ENCODE measurements at regions not wholly inside any gene's neighbourhood (a gene's known extent, or its start where the extent isn't known, plus 50 kb on each side); places are given as distances from the start of the nearest gene placed in this dataset.

DNA sequence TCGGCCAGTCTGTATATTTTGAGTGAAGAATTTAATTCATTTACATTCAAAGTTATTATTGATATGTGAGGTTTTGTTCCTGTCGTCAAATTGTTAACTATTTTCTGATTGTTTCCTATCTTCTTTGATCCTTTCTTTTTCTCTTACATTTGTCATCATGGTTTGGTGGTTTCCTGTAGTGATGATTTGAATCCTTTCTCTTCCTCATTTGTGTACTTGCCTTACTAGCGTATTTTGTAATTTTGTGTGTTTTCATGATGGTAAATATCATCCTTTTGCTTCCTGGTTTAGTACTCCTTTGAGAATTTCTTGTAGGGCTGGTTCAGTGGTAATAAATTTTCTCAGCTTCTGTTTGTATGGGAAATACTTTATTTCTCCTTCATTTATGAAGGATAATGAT lies 151.7 kb upstream of the CEP162 start:
- Mint-ChIP-seq H3K4me1 (ENCODE audit: low read depth, unreplicated experiment) (no peaks in the 10 kb centered on the region), H3K27ac (ENCODE audit: unreplicated experiment) (no peak overlapping the region), H3K27me3 (ENCODE audit: insufficient read depth, unreplicated experiment) (no peaks in the 10 kb centered on the region), H3K9me3 (ENCODE audit: unreplicated experiment) (no peaks in the 10 kb centered on the region), H3K4me3 (ENCODE audit: unreplicated experiment) (no peak overlapping the region), H3K36me3 (ENCODE audit: insufficient read depth, unreplicated experiment) (no peaks in the 10 kb centered on the region)
- ChIA-PET CTCF (no interaction called here), POLR2A (no interaction called here)
- H3K4me1 ChIP-seq, result no peaks in the 10 kb centered on the region
- no peaks in the 10 kb centered on the region; the same call in 1 of the 2 replicates for H3K9me3 ChIP-seq
- no peak overlapping the region for H3K4me3 ChIP-seq (ENCODE audit: low read depth, low read length)
- no peaks in the 10 kb centered on the region for H3K27me3 ChIP-seq (replicated peaks; ENCODE audit: control insufficient read depth, insufficient read depth, low read length)
- no peak for TF ChIP-seq CTCF (IDR thresholded peaks at IDR 0.05; ENCODE audit: insufficient read depth in 1 of 2, low read depth in 1 of 2, low read length in 1 of 2, severe bottlenecking in 1 of 2, unreplicated experiment in 1 of 2)
- no peaks in the 10 kb centered on the region for H3K36me3 ChIP-seq (ENCODE audit: control insufficient read depth, insufficient read depth, low read length)
- intact Hi-C loops (cut with micrococcal nuclease; ENCODE audit: unreplicated experiment), result no loop called here
- no peak for DNase-seq
- BruUV-seq (replicated peaks), result no TSS peak

GRCh38 chr6:84372290-84372689 lies 144.8 kb upstream of the CEP162 start:
- Mint-ChIP-seq H3K9me3 (ENCODE audit: unreplicated experiment) (no peaks in the 10 kb centered on the region), H3K36me3 (ENCODE audit: insufficient read depth, unreplicated experiment) (no peaks in the 10 kb centered on the region), H3K27me3 (ENCODE audit: insufficient read depth, unreplicated experiment) (no peaks in the 10 kb centered on the region), H3K27ac (ENCODE audit: unreplicated experiment) (no peak overlapping the region), H3K4me3 (ENCODE audit: unreplicated experiment) (no peak overlapping the region), H3K4me1 (ENCODE audit: low read depth, unreplicated experiment) (no peaks in the 10 kb centered on the region)
- no peaks in the 10 kb centered on the region for H3K36me3 ChIP-seq (ENCODE audit: control insufficient read depth, insufficient read depth, low read length)
- H3K27me3 ChIP-seq (replicated peaks; ENCODE audit: control insufficient read depth, insufficient read depth, low read length), result no peaks in the 10 kb centered on the region
- TF ChIP-seq CTCF (IDR thresholded peaks at IDR 0.05; ENCODE audit: insufficient read depth in 1 of 2, low read depth in 1 of 2, low read length in 1 of 2, severe bottlenecking in 1 of 2, unreplicated experiment in 1 of 2), result no peak
- DNase-seq, result no peak
- intact Hi-C loops (cut with micrococcal nuclease; ENCODE audit: unreplicated experiment), result no loop called here
- BruUV-seq (replicated peaks), result no TSS peak
- ChIA-PET CTCF (no interaction called here), POLR2A (no interaction called here)
- no peaks in the 10 kb centered on the region for H3K9me3 ChIP-seq
- no peak overlapping the region for H3K4me3 ChIP-seq (ENCODE audit: low read depth, low read length)
- H3K4me1 ChIP-seq, result no peaks in the 10 kb centered on the region

DNA sequence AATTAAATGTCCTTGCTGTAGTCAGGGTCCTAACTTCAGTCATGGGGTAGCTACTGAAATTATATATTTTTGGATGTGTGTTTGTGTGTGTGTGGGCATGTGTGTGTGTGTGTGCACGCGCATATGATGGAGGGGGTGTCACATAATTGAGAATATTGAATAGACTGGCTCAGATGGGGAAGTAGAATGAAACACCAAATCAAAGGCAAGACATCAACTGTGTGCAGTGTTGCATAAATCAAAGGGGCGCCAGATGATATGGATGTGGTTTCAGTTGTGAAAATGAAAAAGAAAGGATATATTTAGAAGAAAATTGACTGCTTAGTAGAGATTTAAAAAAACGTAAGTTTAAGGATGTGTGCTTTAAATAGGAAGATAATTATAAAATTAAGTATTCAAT lies 144.2 kb upstream of the CEP162 start:
- no peak for TF ChIP-seq CTCF (IDR thresholded peaks at IDR 0.05; ENCODE audit: insufficient read depth in 1 of 2, low read depth in 1 of 2, low read length in 1 of 2, severe bottlenecking in 1 of 2, unreplicated experiment in 1 of 2)
- Mint-ChIP-seq H3K9me3 (ENCODE audit: unreplicated experiment) (no peaks in the 10 kb centered on the region), H3K27me3 (ENCODE audit: insufficient read depth, unreplicated experiment) (no peaks in the 10 kb centered on the region), H3K4me3 (ENCODE audit: unreplicated experiment) (no peak overlapping the region), H3K36me3 (ENCODE audit: insufficient read depth, unreplicated experiment) (no peaks in the 10 kb centered on the region), H3K4me1 (ENCODE audit: low read depth, unreplicated experiment) (no peaks in the 10 kb centered on the region), H3K27ac (ENCODE audit: unreplicated experiment) (no peak overlapping the region)
- H3K4me1 ChIP-seq, result no peaks in the 10 kb centered on the region
- ChIA-PET POLR2A (no interaction called here), CTCF (no interaction called here)
- no TSS peak for BruUV-seq (replicated peaks)
- H3K9me3 ChIP-seq, result no peaks in the 10 kb centered on the region
- intact Hi-C loops (cut with micrococcal nuclease; ENCODE audit: unreplicated experiment), result no loop called here
- H3K4me3 ChIP-seq (ENCODE audit: low read depth, low read length), result no peak overlapping the region
- DNase-seq, result no peak
- no peaks in the 10 kb centered on the region for H3K27me3 ChIP-seq (replicated peaks; ENCODE audit: control insufficient read depth, insufficient read depth, low read length)
- H3K36me3 ChIP-seq (ENCODE audit: control insufficient read depth, insufficient read depth, low read length), result no peaks in the 10 kb centered on the region

Data from Caco-2 (cell line).